Neural progenitor cell (in vitro differentiated cells): ENCODE measurements at regions not wholly inside any gene's neighbourhood (a gene's known extent, or its start where the extent isn't known, plus 50 kb on each side); places are given as distances from the start of the nearest gene placed in this dataset.
A peak's percentile ranks its signal among the peaks of the same experiment; 100 is the strongest.

ENCODE experiments used
- DNase-seq: peaks from one replicate; pipeline ENCODE4 v3.0.0-alpha.2; 2016; ENCODE audit warnings: low spot score
- H2AFZ ChIP-seq: fragments of 200-600 bp; sonication (generic); replicated peaks from 2 replicates; pipeline ENCODE4 v1.6.1; 2016; ENCODE audit warnings: antibody characterized with exemption
- H3F3A ChIP-seq: fragments of 200-600 bp; sonication (generic); 2 replicates; pipeline ENCODE4 v1.6.1; 2016; ENCODE audit warnings: antibody characterized with exemption, low read depth
- H3K27ac ChIP-seq: fragments of 200-600 bp; sonication (generic); 2 replicates; pipeline ENCODE4 v1.5.1; 2016; ENCODE audit warnings: mild to moderate bottlenecking
- H3K27me3 ChIP-seq: fragments of 200-600 bp; sonication (generic); 2 replicates; pipeline ENCODE4 v1.6.1; 2016; ENCODE audit warnings: mild to moderate bottlenecking, moderate library complexity
- H3K36me3 ChIP-seq: fragments of 200-600 bp; sonication (generic); 2 replicates; pipeline ENCODE4 v1.5.1; 2016
- H3K4me1 ChIP-seq: fragments of 200-600 bp; sonication (generic); 2 replicates; pipeline ENCODE4 v1.6.1; 2016; ENCODE audit warnings: mixed run types
- H3K4me2 ChIP-seq: fragments of 200-600 bp; sonication (generic); 2 replicates; pipeline ENCODE4 v1.6.1; 2016
- H3K4me3 ChIP-seq: fragments of 200-600 bp; sonication (generic); 2 replicates; pipeline ENCODE4 v1.5.1; 2016
- H3K79me2 ChIP-seq: fragments of 200-600 bp; sonication (generic); 2 replicates; pipeline ENCODE4 v1.6.1; 2016; ENCODE audit warnings: low read depth
- H3K9ac ChIP-seq: fragments of 200-600 bp; sonication (generic); 2 replicates; pipeline ENCODE4 v1.6.1; 2016
- H3K9me3 ChIP-seq: fragments of 200-600 bp; sonication (generic); 2 replicates; pipeline ENCODE4 v1.5.1; 2016; ENCODE audit warnings: low read depth
- H4K20me1 ChIP-seq: fragments of 200-600 bp; sonication (generic); 2 replicates; pipeline ENCODE4 v1.6.1; 2016; ENCODE audit warnings: low read depth
- H3K27ac Mint-ChIP-seq: 3 replicates; pipeline ENCODE4 v1.8.0; 2021; ENCODE audit warnings: mixed read lengths
- H3K27me3 Mint-ChIP-seq: 2 replicates; pipeline ENCODE4 v1.8.0; 2022; ENCODE audit warnings: low read depth, mild to moderate bottlenecking, inconsistent platforms, moderate library complexity, mixed read lengths; ENCODE audit not compliant: insufficient read depth
- H3K36me3 Mint-ChIP-seq: 3 replicates; pipeline ENCODE4 v1.8.0; 2021; ENCODE audit warnings: mixed read lengths
- H3K4me1 Mint-ChIP-seq: 3 replicates; pipeline ENCODE4 v1.8.0; 2021; ENCODE audit warnings: mixed read lengths
- H3K4me3 Mint-ChIP-seq: 3 replicates; pipeline ENCODE4 v1.8.0; 2021; ENCODE audit warnings: mild to moderate bottlenecking, moderate library complexity, mixed read lengths
- H3K9me3 Mint-ChIP-seq: 3 replicates; pipeline ENCODE4 v1.8.0; 2020; ENCODE audit warnings: mixed read lengths
- EZH2 ChIP-seq: fragments of 200-600 bp; sonication (generic); IDR thresholded peaks from 2 replicates; pipeline ENCODE4 v1.6.1; 2017; ENCODE audit warnings: antibody characterized with exemption, mild to moderate bottlenecking, moderate library complexity
- EZH2phosphoT487 ChIP-seq: fragments of 200-600 bp; sonication (generic); IDR thresholded peaks from 2 replicates; pipeline ENCODE4 v1.6.1; 2017; ENCODE audit warnings: antibody characterized with exemption
- TF ChIP-seq, protein P1 (sequence below): fragments of 200-600 bp; sonication (generic); IDR thresholded peaks from 2 replicates; pipeline ENCODE4 v1.5.1; 2017; ENCODE audit warnings: antibody characterized with exemption, mild to moderate bottlenecking

DNA sequence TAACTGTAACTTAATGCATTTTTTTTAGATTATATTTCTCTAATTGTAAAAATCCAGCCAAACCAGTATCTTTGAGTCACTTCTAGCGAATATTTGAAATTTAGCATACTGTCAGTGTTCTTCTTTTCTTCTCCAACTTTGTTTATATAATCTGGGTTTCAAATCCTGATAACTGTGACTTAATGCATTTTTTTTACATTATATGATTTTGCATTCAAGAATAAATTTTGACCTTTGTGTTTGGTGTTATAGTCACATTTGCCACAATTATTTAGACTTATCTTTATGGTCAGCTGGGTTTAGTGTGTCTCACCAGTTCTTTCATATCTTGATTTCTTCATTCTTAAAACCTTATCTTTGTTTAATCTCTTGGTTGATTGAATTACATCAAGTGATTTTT lies 345.7 kb downstream of the SLC4A3 start:
- peaks cover 7% of the 10 kb centered on the region for H3F3A ChIP-seq
- H3K9me3 Mint-ChIP-seq = peaks cover 24% of the 10 kb centered on the region
- TF ChIP-seq, protein P1, sequence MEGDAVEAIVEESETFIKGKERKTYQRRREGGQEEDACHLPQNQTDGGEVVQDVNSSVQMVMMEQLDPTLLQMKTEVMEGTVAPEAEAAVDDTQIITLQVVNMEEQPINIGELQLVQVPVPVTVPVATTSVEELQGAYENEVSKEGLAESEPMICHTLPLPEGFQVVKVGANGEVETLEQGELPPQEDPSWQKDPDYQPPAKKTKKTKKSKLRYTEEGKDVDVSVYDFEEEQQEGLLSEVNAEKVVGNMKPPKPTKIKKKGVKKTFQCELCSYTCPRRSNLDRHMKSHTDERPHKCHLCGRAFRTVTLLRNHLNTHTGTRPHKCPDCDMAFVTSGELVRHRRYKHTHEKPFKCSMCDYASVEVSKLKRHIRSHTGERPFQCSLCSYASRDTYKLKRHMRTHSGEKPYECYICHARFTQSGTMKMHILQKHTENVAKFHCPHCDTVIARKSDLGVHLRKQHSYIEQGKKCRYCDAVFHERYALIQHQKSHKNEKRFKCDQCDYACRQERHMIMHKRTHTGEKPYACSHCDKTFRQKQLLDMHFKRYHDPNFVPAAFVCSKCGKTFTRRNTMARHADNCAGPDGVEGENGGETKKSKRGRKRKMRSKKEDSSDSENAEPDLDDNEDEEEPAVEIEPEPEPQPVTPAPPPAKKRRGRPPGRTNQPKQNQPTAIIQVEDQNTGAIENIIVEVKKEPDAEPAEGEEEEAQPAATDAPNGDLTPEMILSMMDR = no peak
- TF ChIP-seq EZH2phosphoT487 = no peak
- no peak for TF ChIP-seq EZH2
- no peak overlapping the region for H3K4me2 ChIP-seq
- DNase-seq = no peak
- H3K4me3 ChIP-seq = no peak overlapping the region
- no peaks in the 10 kb centered on the region for H4K20me1 ChIP-seq
- H3K4me1 Mint-ChIP-seq = peaks cover 4% of the 10 kb centered on the region
- no peak overlapping the region for H2AFZ ChIP-seq
- no peak overlapping the region for H3K27ac Mint-ChIP-seq
- H3K36me3 ChIP-seq = no peaks in the 10 kb centered on the region
- H3K9ac ChIP-seq = no peak overlapping the region
- peaks cover 16% of the 10 kb centered on the region for H3K4me1 ChIP-seq
- H3K27me3 ChIP-seq = no peaks in the 10 kb centered on the region
- peaks cover 2% of the 10 kb centered on the region for H3K9me3 ChIP-seq
- peaks cover 4% of the 10 kb centered on the region for H3K36me3 Mint-ChIP-seq
- H3K79me2 ChIP-seq = no peaks in the 10 kb centered on the region
- no peak overlapping the region for H3K4me3 Mint-ChIP-seq
- peaks cover 2% of the 10 kb centered on the region for H3K27me3 Mint-ChIP-seq
- H3K27ac ChIP-seq = no peak overlapping the region

DNA sequence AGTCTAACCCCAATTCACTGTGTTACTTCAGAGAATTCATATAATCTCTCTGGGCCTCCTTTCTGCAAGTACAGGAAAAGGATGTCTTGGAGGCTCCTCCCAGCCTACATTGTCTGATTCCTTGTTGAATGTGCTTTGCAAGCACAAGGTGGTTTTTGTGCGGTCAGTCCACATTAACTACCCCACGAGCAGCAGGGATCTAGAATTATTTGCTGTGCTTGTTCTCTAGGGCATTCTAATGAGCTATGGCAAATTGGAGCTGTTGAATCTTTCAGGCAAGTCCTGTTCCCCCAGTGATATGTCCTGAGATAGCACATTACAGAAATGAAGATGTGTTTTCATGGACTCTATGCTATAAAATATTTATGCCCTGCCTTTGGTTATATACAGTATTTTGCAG lies 349.4 kb downstream of the SLC4A3 start:
- TF ChIP-seq EZH2 = no peak
- TF ChIP-seq, protein P1 = no peak
- TF ChIP-seq EZH2phosphoT487 = no peak
- peaks cover 25% of the 10 kb centered on the region for H3K4me1 ChIP-seq
- no peaks in the 10 kb centered on the region for H4K20me1 ChIP-seq
- no peaks in the 10 kb centered on the region for H3K27me3 ChIP-seq
- Mint-ChIP-seq H3K36me3 (peaks cover 4% of the 10 kb centered on the region), H3K4me3 (no peak overlapping the region), H3K9me3 (peaks cover 19% of the 10 kb centered on the region), H3K4me1 (peaks cover 24% of the 10 kb centered on the region), H3K27me3 (peaks cover 2% of the 10 kb centered on the region), H3K27ac (no peak overlapping the region)
- H3K9ac ChIP-seq = no peak overlapping the region
- H3K4me3 ChIP-seq = no peak overlapping the region
- H3K79me2 ChIP-seq = no peaks in the 10 kb centered on the region
- H3K9me3 ChIP-seq = peaks cover 2% of the 10 kb centered on the region
- H3K4me2 ChIP-seq = no peak overlapping the region
- no peaks in the 10 kb centered on the region for H3K36me3 ChIP-seq
- DNase-seq = no peak
- no peak overlapping the region for H3K27ac ChIP-seq
- H3F3A ChIP-seq = peaks cover 12% of the 10 kb centered on the region
- H2AFZ ChIP-seq = no peak overlapping the region

DNA sequence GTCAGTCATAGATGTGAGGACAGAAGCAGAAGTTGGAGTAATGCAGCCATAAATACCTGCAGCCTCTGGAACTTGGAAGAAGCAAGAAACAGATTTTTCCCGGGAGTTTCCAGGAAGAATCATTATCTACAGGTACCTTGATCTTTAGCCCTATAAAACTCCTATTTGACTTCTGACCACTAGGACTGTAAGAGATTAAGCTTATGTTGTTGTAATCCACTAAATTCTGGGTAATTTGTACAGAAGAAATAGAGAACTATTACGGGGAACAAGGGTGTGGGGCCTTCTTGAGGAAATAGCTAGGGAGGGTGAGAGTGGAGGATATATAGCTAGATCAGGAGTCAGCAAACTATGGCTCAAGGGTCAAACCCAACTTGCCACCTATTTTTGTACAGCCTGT lies 353.2 kb downstream of the SLC4A3 start:
- Mint-ChIP-seq H3K4me3 (no peak overlapping the region), H3K27ac (peak overlapping the region; percentile 32), H3K4me1 (peaks cover 26% of the 10 kb centered on the region), H3K27me3 (peaks cover 7% of the 10 kb centered on the region), H3K36me3 (no peaks in the 10 kb centered on the region), H3K9me3 (peaks cover 9% of the 10 kb centered on the region)
- TF ChIP-seq EZH2phosphoT487 (no peak), EZH2 (no peak)
- TF ChIP-seq, protein P1 = no peak
- no peak overlapping the region for H3K9ac ChIP-seq
- H3K4me1 ChIP-seq = peaks cover 23% of the 10 kb centered on the region
- H3K4me3 ChIP-seq = no peak overlapping the region
- H3K4me2 ChIP-seq = peak overlapping the region; percentile 24
- no peaks in the 10 kb centered on the region for H3K36me3 ChIP-seq
- H2AFZ ChIP-seq = no peak overlapping the region
- H3K27ac ChIP-seq = no peak overlapping the region
- H3F3A ChIP-seq = peaks cover 12% of the 10 kb centered on the region
- no peak for DNase-seq
- H4K20me1 ChIP-seq = no peaks in the 10 kb centered on the region
- no peaks in the 10 kb centered on the region for H3K27me3 ChIP-seq
- no peaks in the 10 kb centered on the region for H3K79me2 ChIP-seq
- peaks cover 2% of the 10 kb centered on the region for H3K9me3 ChIP-seq
